ENCODE measurements at regions not wholly inside any gene's neighbourhood (a gene's known extent, or its start where the extent isn't known, plus 50 kb on each side); places are given as distances from the start of the nearest gene placed in this dataset.

DNA sequence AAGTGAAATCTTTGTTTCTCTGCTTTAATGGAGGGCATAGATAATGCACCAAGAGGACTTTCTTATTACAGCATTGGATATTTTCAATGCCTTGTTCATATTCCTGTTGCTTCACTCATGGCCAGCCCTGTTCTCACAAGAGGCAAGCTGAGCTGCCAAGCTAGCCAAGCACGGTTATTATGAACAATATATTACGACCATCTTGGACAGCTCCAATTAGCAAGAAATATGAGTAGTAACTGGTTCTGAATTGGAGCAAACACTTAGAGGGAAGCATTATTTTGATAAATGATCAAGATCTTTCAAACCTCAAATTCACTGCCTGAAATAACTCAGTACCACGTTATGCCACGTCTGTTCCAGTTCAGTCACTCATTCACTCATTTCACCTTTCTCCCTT is 159.8 kb downstream of the SETD4 start:
- no peak for TF ChIP-seq GATA3 (IDR thresholded peaks at IDR 0.05; ENCODE audit: low read depth, low read length)
- no peak for TF ChIP-seq GATA2 (IDR thresholded peaks at IDR 0.05; ENCODE audit: low read depth, low read length)

Measured in SH-SY5Y (cell line).